ENCODE measurements at regions not wholly inside any gene's neighbourhood (a gene's known extent, or its start where the extent isn't known, plus 50 kb on each side); places are given as distances from the start of the nearest gene placed in this dataset.

- in situ Hi-C loops (cut with MboI) = no loop called here
- RAD21 ChIA-PET (ENCODE audit: unreplicated experiment) = no interaction called here
- no peak for ATAC-seq
Measured at GRCh38 chr1:5638582-5638981, 353.6 kb downstream of the NPHP4 start.

GRCh38 chr1:5637171-5637570 lies 355.1 kb downstream of the NPHP4 start:
- no peak overlapping the region for H3K27ac ChIP-seq (ENCODE audit: control insufficient read depth, insufficient read depth)
- CTCF ChIA-PET = no interaction called here
- no peaks in the 10 kb centered on the region for H3K4me1 ChIP-seq (ENCODE audit: control insufficient read depth, insufficient read depth, low read length)
- POLR2A ChIA-PET = no interaction called here
- DNase-seq (ENCODE audit: low read depth, low spot score) = no peak
- H3K36me3 ChIP-seq (ENCODE audit: control insufficient read depth in 2 of 2, insufficient read depth in 2 of 2, low read length in 1 of 2) = no peaks in the 10 kb centered on the region
- H3K27me3 ChIP-seq (replicated peaks in 1 of 2; ENCODE audit: control insufficient read depth in 2 of 2, insufficient read depth in 2 of 2, low read length in 1 of 2) = no peaks in the 10 kb centered on the region
- H3K79me2 ChIP-seq (ENCODE audit: control insufficient read depth, insufficient read depth, low read length) = no peaks in the 10 kb centered on the region
- SMC1A ChIA-PET (ENCODE audit: uncharacterized antibody, unreplicated experiment) = no interaction called here
- BruUV-seq (replicated peaks) = no TSS peak
- H3K4me2 ChIP-seq (ENCODE audit: control insufficient read depth, insufficient read depth) = no peak overlapping the region
- TF ChIP-seq TCF7 (IDR thresholded peaks at IDR 0.05; ENCODE audit: borderline replicate concordance) = no peak
- TF ChIP-seq E4F1 (IDR thresholded peaks at IDR 0.05; ENCODE audit: borderline replicate concordance, partially characterized antibody) = no peak
- TF ChIP-seq USF1 (IDR thresholded peaks at IDR 0.05; ENCODE audit: borderline replicate concordance, extremely low read length, insufficient read depth, low read depth, low read length) = no peak
- TF ChIP-seq CTCF (IDR thresholded peaks at IDR 0.05 in 2 of 3, conservative IDR thresholded peaks at IDR 0.05 in 1 of 3; ENCODE audit: control insufficient read depth in 2 of 3, extremely low read depth in 1 of 3, insufficient read depth in 1 of 3, low read depth in 3 of 3, low read length in 3 of 3) = peak; percentile 24 to 35 (median 31); a peak in 4 of 6 replicates
- no peak for TF ChIP-seq HDAC6 (IDR thresholded peaks at IDR 0.05; ENCODE audit: unreplicated experiment)
- H3K4me3 ChIP-seq = no peak overlapping the region
- RAD21 ChIA-PET (ENCODE audit: unreplicated experiment) = no interaction called here
- no peak for ATAC-seq
- no peaks in the 10 kb centered on the region for H4K20me1 ChIP-seq (ENCODE audit: control insufficient read depth, insufficient read depth)
- no peak for FAIRE-seq
- H2AFZ ChIP-seq (ENCODE audit: control insufficient read depth, low read depth, low read length) = no peak overlapping the region
- no peaks in the 10 kb centered on the region for H3K9me3 ChIP-seq (replicated peaks; ENCODE audit: control insufficient read depth, insufficient read depth, low read length)
- H3K9ac ChIP-seq (ENCODE audit: control insufficient read depth, insufficient read depth, low read length) = no peak overlapping the region
- in situ Hi-C loops (cut with MboI) = no loop called here
- WGBS (ENCODE audit: insufficient coverage, insufficient replicate concordance, low lambda C conversion rate, missing lambda C conversion rate) = 35% methylated on average over 2 of the region's 2 CpGs
- intact Hi-C loops (cut with micrococcal nuclease; ENCODE audit: unreplicated experiment) = loop anchor here (5.0 kb wide), 1 partner anchor 110 kb away; no protein-coding TSS in a partner anchor

More at GRCh38 chr1:5638582-5638981, 353.6 kb downstream of the NPHP4 start:
- WGBS (ENCODE audit: insufficient coverage, insufficient replicate concordance, low lambda C conversion rate, missing lambda C conversion rate) = 16% methylated on average over 3 of the region's 3 CpGs
- Histone ChIP-seq H4K20me1 (ENCODE audit: control insufficient read depth, insufficient read depth) (no peaks in the 10 kb centered on the region), H3K9me3 (replicated peaks; ENCODE audit: control insufficient read depth, insufficient read depth, low read length) (no peaks in the 10 kb centered on the region), H3K79me2 (ENCODE audit: control insufficient read depth, insufficient read depth, low read length) (no peaks in the 10 kb centered on the region), H3K4me1 (ENCODE audit: control insufficient read depth, insufficient read depth, low read length) (no peaks in the 10 kb centered on the region), H3K4me3 (no peak overlapping the region), H3K4me2 (ENCODE audit: control insufficient read depth, insufficient read depth) (no peak overlapping the region), H3K27ac (ENCODE audit: control insufficient read depth, insufficient read depth) (no peak overlapping the region), H3K9ac (ENCODE audit: control insufficient read depth, insufficient read depth, low read length) (no peak overlapping the region), H2AFZ (ENCODE audit: control insufficient read depth, low read depth, low read length) (no peak overlapping the region), H3K36me3 (ENCODE audit: control insufficient read depth in 2 of 2, insufficient read depth in 2 of 2, low read length in 1 of 2) (no peaks in the 10 kb centered on the region), H3K27me3 (replicated peaks in 1 of 2; ENCODE audit: control insufficient read depth in 2 of 2, insufficient read depth in 2 of 2, low read length in 1 of 2) (no peaks in the 10 kb centered on the region)
- POLR2A ChIA-PET = no interaction called here
- no TSS peak for BruUV-seq (replicated peaks)
- DNase-seq (ENCODE audit: low read depth, low spot score) = no peak
- CTCF ChIA-PET = no interaction called here
- intact Hi-C loops (cut with micrococcal nuclease; ENCODE audit: unreplicated experiment) = loop anchor here (5.0 kb wide), 1 partner anchor 109 kb away; no protein-coding TSS in a partner anchor
- TF ChIP-seq SUZ12 (IDR thresholded peaks at IDR 0.05; ENCODE audit: unreplicated experiment) (no peak), PAX5 (IDR thresholded peaks at IDR 0.05; ENCODE audit: borderline replicate concordance, low read depth, low read length) (no peak), ZNF622 (IDR thresholded peaks at IDR 0.05) (no peak), POU2F2 (IDR thresholded peaks at IDR 0.05; ENCODE audit: borderline replicate concordance, low read depth, low read length) (no peak), NFXL1 (IDR thresholded peaks at IDR 0.05; ENCODE audit: borderline replicate concordance) (no peak), CBFB (IDR thresholded peaks at IDR 0.05; ENCODE audit: low read depth) (no peak), KAT2A (conservative IDR thresholded peaks at IDR 0.05; ENCODE audit: control insufficient read depth, low read depth, low read length) (no peak), RCOR1 (conservative IDR thresholded peaks at IDR 0.05; ENCODE audit: low read depth, low read length) (no peak)
- FAIRE-seq = no peak
- SMC1A ChIA-PET (ENCODE audit: uncharacterized antibody, unreplicated experiment) = no interaction called here
